ENCODE measurements at regions not wholly inside any gene's neighbourhood (a gene's known extent, or its start where the extent isn't known, plus 50 kb on each side); places are given as distances from the start of the nearest gene placed in this dataset.

DNA sequence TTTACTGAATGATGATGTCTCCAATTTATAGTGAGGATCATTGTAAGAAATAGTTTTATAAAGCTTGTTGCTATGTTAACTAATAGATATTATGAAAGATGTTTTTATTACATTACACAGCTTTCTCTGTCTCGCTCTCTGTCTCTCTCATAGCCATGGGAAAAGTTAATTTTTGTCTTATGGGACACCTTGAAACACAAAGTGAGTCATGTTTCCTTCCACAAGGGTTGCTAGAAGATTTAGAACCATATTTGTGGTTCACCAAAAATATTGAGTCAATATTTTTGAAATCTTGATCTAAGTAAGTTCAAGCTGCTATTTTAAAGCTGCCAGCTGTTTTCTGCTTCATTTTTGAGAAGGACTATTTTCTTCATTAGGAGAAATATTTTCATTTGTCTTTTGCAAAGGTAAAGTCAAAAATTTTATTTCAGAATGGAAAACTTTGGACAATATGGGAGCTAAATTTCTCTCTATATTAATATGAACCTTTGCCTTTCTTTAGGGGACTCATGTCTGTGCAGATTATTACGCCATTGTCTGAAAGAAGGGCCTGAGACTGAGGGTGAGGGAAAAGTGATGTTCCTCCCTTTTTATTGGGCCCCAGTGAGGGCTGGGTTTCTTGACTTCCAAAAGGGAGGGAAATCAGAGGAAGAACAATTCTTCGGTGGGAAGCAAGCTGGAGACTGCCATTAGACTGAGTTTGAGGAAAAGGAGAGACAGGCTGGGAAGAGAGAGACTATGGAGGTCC lies 87.9 kb upstream of the SLC24A2 start:
- FAIRE-seq (no peak), DNase-seq (ENCODE audit: low read depth in 1 of 2, low spot score in 2 of 2) (no peak)
- ChIA-PET POLR2A (ENCODE audit: partially characterized antibody) (no interaction called here), CTCF (ENCODE audit: partially characterized antibody) (interaction anchor here (0.5 to 1.7 kb wide), 3 partner anchors 42 to 140 kb away, joined by 3 read pairs; no protein-coding TSS in a partner anchor)
- Histone ChIP-seq H3K18ac (ENCODE audit: extremely low read depth, low read length) (no peak overlapping the region), H4K5ac (ENCODE audit: insufficient read length, low read depth, low read length) (no peak overlapping the region), H2BK12ac (ENCODE audit: low read depth, low read length) (no peak overlapping the region), H3K23ac (ENCODE audit: insufficient read length) (no peak overlapping the region), H3K4me2 (ENCODE audit: insufficient read depth in 1 of 2, low read depth in 2 of 2, low read length in 2 of 2) (no peak overlapping the region), H3K79me1 (ENCODE audit: low read depth, low read length) (no peaks in the 10 kb centered on the region), H3K56ac (replicated peaks; ENCODE audit: insufficient read length, low read depth, low read length) (no peak overlapping the region), H4K8ac (ENCODE audit: extremely low read depth, insufficient read depth, low read length) (no peak overlapping the region), H2BK20ac (ENCODE audit: low read length) (no peak overlapping the region), H3K9ac (replicated peaks in 1 of 4; ENCODE audit: extremely low read depth in 1 of 4, low read depth in 3 of 4, low read length in 3 of 4) (no peak overlapping the region), H3K4me1 (replicated peaks in 1 of 4; ENCODE audit: control insufficient read depth in 3 of 4, insufficient read depth in 4 of 4, low read length in 3 of 4) (no peaks in the 10 kb centered on the region), H3K4ac (replicated peaks; ENCODE audit: insufficient read length, low read depth, low read length) (no peak overlapping the region), H2BK15ac (ENCODE audit: low read length) (no peak overlapping the region), H4K20me1 (replicated peaks in 1 of 2; ENCODE audit: control insufficient read depth in 1 of 2, insufficient read depth in 2 of 2, low read length in 2 of 2) (no peaks in the 10 kb centered on the region), H3K79me2 (ENCODE audit: control insufficient read depth in 1 of 2, insufficient read depth in 2 of 2, low read length in 2 of 2) (no peaks in the 10 kb centered on the region), H4K91ac (replicated peaks; ENCODE audit: insufficient read length, low read length) (no peak overlapping the region), H2AFZ (ENCODE audit: low read length) (no peak overlapping the region), H3K9me3 (ENCODE audit: insufficient read depth in 2 of 2, low read depth in 1 of 2, low read length in 1 of 2) (no peaks in the 10 kb centered on the region), H3K4me3 (ENCODE audit: extremely low read depth in 1 of 4, insufficient read depth in 2 of 4, low read depth in 3 of 4, low read length in 4 of 4) (no peak overlapping the region), H2AK5ac (ENCODE audit: low read depth, low read length) (no peak overlapping the region), H3K14ac (ENCODE audit: insufficient read length) (no peak overlapping the region), H3K27me3 (replicated peaks in 1 of 4; ENCODE audit: control insufficient read depth in 3 of 4, extremely low read depth in 1 of 4, insufficient read depth in 3 of 4, low read length in 3 of 4) (no peaks in the 10 kb centered on the region), H3K23me2 (ENCODE audit: low read depth, low read length) (no peaks in the 10 kb centered on the region; the same call in 1 of the 2 replicates), H3K27ac (ENCODE audit: low read depth, low read length) (no peak overlapping the region), H2BK5ac (ENCODE audit: low read depth, low read length) (no peak overlapping the region), H2BK120ac (replicated peaks; ENCODE audit: low read depth, low read length) (no peak overlapping the region), H3K36me3 (ENCODE audit: control insufficient read depth in 2 of 4, insufficient read depth in 4 of 4, low read length in 3 of 4) (no peaks in the 10 kb centered on the region)
- 77% methylated on average over 3 of the region's 3 CpGs; no CpG with 5 or more reads in 1 of the 2 experiments for WGBS, 2 experiments (ENCODE audit: extremely low coverage in 1 of 2, insufficient coverage in 1 of 2, insufficient read length in 1 of 2, insufficient replicate concordance in 2 of 2, low coverage in 1 of 2, low lambda C conversion rate in 2 of 2, missing lambda C conversion rate in 1 of 2)
- TF ChIP-seq SIRT6 (IDR thresholded peaks at IDR 0.05; ENCODE audit: low read length) = no peak
- TF ChIP-seq GTF2F1 (IDR thresholded peaks at IDR 0.05; ENCODE audit: borderline replicate concordance, low read depth, low read length) = no peak
- TF ChIP-seq KDM5A (IDR thresholded peaks at IDR 0.05; ENCODE audit: low read length) = no peak
- no peak for TF ChIP-seq JUND (IDR thresholded peaks at IDR 0.05; ENCODE audit: low read length)
- TF ChIP-seq ASH2L (IDR thresholded peaks at IDR 0.05; ENCODE audit: low read length) = no peak
- no peak for TF ChIP-seq BACH1 (IDR thresholded peaks at IDR 0.05; ENCODE audit: low read length)
- no peak for TF ChIP-seq GABPA (IDR thresholded peaks at IDR 0.05; ENCODE audit: borderline replicate concordance, insufficient read depth, low read length)
- TF ChIP-seq JUN (IDR thresholded peaks at IDR 0.05; ENCODE audit: low read depth, low read length) = no peak
- TF ChIP-seq CTBP2 (IDR thresholded peaks at IDR 0.05; ENCODE audit: borderline replicate concordance, insufficient read depth, insufficient read length, low read length) = no peak
- TF ChIP-seq EGR1 (IDR thresholded peaks at IDR 0.05; ENCODE audit: borderline replicate concordance, low read depth, low read length) = no peak

Data from H1 (cell line).